Umbilical cord (tissue), 1 donor: ENCODE measurements at regions not wholly inside any gene's neighbourhood (a gene's known extent, or its start where the extent isn't known, plus 50 kb on each side); places are given as distances from the start of the nearest gene placed in this dataset.
"Not testable (repeated sequence)": the region's sequence is repeated elsewhere in the genome, so short reads cannot be mapped to it uniquely, and the experiment has no call there.

Experiments
- DNase-seq: peaks from one replicate; pipeline ENCODE4 v3.0.0-alpha.2; 2015; ENCODE audit warnings: low spot score

DNA sequence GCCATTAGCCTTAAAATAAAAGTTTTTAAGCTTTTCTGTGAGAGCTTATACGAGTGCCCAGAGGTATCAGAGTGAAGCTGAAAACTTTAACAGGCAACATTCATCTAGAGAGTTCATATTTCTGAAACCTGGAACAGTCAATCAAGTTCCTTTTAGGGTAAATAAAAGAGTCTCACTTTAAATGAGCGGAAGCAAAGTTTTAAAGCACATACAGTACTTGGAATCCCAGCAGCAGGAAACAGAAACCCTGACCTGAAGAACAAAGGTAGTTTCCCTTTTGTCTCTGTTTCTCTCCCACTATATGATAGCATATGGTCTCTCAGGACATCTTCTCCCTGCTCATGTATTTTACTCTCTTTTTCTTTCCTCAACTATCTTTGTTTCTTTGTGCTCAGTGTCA is 153.0 kb downstream of the ASB9 start:
- no peak for DNase-seq

DNA sequence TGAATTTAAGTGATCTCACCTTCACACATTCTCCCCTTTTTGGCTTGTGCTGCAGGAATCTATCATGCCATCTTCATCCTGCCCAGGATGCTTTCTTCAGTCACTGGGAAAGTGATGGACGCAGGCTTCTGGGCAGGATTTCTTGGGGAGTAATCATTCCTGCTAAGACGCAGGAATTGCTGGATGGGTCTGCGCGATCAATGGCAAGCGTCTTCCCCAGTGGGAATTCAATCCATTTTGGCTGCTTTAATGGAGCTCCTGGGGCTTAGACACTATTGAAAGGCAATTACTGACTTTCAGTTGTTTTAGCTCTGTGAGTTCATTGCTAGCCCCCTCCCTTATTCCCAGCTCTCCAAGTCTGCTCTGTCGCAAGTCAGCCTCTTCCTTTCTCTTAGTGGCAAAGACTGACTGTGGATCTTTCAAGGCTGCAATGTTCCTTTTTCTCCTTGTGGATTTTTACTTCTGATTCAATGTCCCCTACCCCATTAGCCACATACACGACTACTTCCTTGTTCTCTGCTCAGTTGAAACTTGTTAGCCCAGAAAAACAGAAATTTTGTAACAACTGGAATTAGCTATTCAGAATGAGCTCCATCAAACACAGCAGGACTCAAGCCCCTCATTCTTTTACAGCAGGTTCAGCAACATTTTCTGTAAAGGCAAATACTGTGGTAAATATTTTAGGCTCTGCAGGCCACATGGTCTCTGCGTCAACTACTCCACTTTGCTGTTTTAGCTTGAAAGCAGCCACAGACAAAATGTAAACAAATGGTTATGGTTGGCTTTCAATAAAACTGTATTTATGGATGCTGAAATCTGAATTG is 154.9 kb downstream of the ASB9 start:
- DNase-seq: no peak

DNA sequence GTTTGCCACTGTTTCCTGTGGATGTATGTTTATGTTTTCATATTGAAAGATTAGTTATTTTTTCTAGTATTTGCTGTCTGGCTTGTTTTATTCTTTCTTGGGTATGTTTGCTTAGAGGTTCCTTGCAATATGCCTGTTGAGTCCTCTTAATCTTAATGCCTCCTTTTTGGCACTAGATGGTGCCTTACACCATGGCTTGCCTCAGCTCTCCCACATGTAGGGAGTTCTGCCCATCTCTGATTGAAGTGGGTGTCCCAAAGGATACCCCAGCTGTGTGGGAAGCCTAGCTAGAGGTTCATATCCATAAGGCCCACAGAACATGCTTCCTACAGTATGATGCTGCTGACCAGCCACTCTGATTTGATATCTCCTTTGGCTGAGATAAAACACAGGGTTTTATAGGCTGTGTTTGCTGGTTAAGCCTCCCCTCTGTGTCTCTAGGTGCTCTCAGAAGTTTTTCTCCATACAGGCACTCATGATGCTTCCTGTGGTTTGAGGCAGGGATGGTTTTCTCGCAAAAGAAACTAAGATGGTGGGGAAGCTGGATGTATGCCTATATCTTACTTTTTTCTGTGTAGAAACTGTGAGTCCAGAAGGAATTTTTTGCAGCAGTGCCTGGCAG is 162.4 kb downstream of the ASB9 start:
- no peak for DNase-seq

DNA sequence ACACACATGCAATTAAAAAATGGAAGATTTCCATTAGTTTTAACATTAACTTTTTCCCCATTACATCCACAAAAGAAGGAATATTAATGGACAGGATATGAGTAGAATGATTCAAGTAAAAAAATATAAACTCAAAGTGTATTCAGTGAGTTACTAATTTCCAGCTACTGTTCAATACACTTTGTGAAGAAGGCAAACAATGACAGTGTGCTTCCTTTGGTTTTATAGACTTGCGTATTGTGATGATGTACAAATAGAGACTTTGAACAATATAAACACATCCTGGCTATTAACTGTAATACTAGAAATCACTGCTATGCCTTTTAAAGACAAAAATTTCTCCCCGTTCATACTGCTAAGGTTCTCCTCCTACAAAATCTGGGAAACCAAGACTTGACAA is 171.4 kb downstream of the ASB9 start:
- no peak for DNase-seq

DNA sequence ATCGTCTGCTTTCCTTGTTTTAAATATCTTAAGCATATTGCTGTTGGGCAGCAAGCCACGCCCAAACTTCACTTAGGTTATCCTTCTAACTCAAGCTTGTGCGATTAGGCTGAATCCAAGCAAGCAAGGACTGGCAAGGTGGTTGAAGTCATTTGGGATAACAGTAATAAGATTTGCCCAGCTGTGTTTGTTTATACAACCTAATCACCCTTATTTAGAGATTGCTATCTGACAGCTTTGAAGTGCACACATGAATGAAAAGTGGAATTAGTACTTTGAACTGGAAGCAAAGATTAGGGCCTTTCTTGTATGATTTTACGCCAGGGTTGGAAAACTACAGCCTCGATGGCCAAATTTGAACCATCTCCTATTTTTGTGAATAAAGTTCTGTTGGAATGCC is 182.1 kb downstream of the ASB9 start:
- no peak for DNase-seq

DNA sequence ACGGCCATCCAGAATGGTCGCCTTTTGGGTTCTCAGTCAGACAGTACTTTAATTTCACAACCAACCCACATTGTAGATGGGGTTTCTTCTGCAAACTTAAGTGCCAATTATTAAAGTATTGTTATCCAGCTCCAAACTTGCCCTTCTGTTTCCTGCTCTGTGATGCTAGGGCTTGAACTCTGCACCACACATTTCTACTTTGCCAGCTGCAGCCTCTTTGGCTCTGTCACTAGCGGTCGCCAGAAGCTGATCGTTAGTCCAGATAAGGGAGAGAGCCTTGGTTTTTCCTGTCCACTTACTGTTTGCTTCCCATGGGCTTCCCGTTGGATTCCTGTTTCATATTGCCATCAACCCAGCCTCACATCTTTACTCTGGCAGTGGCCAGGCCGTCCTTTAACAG is 196.6 kb downstream of the ASB9 start:
- no peak for DNase-seq

DNA sequence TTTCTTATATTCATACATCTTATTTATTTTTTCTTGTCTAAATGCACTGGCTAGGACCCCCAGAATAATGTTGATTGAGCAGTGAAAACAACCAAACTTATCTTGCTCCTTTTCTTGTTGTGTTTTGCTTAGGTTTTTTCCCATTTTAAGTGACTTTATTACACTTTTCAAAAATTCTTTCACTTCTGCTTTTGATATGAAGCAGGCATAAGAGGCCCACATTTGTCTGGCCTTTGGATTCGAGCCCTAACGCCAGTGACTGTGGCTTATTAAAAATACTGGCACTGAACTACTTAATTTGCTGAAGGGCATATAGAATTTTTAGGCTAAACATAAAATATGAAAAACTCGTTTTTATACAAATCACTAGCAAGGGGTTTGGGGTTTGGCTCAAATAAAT is 197.0 kb downstream of the ASB9 start:
- DNase-seq: no peak

DNA sequence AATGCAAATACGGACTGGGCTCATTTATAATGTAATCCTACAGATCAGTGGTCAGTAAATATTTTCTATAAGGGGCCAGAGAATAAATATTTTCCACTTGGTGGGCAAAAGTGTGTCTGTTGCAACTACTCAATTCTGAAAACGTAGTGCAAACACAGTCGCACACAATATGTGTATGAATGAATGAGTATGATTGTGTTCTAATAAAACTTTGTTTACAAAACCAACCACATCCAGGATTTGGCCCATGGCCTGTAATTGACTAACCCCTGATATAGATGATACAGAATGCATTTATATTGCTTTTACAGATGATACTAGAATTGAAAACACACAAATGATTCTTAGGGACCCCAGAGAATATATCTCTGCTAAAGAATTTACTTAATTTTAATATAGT is 197.6 kb downstream of the ASB9 start:
- DNase-seq: no peak

DNA sequence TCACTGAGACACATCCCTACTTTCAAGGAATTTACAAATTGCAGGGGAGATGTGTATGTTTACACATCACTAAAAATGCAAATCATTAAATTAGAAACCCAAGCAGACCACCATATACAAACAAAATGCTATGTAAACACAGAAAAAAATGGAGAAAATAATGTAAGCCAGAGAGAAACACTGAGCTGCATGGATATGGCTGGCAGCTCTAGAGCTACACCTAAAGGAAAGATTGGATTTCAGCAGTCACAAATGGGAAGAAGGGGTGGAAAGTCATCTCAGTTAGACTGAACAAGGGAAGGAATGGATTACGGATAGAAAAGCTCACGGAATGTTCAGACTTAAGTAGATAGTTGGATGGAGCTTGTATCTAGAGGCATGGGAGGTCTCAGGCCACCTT is 186.3 kb downstream of the MOSPD2 start:
- peak; percentile 9 for DNase-seq

DNA sequence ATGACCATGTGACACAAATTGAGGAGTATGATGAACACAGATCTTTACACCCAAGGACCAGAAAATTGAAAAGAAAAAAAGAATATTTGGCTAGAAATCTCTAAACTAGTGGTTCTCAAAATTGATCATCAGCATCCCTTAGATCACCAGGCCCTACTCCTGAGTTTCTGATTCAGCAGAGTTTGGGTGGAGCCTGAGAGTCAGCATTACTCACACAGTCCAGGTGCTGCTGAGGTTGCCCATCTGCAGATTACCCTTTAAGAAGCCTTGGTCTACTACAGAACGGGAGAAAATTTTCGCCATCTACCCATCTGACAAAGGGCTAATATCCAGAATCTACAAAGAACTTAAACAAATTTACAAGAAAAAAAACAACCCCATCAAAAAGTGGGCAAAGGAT is 182.8 kb downstream of the MOSPD2 start:
- no peak for DNase-seq

DNA sequence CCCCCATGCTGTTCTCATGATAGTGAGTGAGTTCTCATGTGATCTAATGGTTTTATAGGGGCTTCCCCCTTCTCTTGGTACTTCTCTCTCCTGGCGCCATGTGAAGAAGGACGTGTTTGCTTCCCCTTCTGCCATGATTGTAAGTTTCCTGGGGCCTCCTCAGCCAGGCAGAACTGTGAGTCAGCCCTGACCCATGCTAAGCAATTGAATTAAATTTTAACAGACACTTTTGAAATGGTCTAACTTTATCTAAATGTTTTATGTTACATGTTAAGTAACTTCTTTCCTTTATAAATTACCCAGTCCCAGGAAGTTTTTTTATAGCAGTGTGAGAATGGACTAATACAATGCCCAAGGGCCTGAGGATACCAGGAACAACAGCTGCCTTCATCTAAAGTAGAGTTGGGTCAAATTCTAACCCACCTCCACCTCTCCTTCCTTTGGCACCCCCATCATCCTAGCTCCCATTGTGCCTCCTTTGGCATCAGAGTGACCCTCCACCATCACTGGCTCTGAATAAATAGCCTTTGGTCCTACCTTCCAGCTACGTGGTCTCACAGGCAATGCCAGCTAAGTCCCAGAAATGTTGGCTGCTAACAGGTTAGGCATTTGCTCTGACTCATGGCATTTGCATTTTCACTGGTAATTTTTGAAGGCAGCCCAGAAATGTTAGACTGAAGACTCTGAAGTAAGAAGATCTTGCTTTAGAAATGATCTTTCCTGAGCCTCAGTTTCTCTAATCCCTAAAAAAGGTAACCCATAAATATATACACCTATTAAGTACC is 182.1 kb downstream of the MOSPD2 start:
- DNase-seq: no peak

DNA sequence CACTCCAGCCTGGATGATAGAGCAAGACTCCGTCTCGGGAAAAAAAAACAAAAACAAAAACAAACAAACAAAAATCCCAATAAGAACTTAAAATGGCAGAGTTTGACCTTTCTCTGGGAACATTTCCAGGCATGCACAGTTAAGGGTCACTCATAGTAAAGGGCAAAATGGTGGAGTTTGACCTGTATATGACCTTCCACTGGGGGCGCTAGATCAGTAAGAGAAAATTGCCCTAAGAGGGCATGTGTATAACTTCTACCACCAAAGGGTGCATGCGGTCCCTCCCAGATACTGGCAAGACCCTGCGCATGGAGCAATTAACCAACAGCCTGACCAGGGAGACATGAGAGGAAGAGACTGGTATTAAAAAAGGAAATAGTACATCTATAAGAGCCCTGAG is 177.2 kb downstream of the MOSPD2 start:
- DNase-seq: no peak

DNA sequence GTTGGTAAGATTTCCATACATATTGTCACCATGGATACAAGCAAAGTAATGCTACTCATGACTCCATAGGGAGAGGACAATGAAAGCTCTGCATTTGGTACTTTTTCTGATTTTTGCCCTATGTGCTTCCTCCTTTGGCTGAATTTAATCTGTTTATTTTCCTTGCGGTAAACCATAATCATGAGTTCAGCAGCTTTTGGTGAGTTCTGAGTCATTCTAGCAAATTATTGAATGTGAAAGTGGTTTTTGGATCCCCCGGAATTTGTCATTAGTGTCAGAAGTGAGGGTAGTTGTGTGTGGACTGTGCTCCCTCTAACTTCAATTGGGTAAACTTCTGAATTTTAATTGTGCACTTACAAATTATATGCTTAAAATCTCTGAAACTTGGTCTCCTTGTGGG is 170.3 kb downstream of the MOSPD2 start:
- no peak for DNase-seq

DNA sequence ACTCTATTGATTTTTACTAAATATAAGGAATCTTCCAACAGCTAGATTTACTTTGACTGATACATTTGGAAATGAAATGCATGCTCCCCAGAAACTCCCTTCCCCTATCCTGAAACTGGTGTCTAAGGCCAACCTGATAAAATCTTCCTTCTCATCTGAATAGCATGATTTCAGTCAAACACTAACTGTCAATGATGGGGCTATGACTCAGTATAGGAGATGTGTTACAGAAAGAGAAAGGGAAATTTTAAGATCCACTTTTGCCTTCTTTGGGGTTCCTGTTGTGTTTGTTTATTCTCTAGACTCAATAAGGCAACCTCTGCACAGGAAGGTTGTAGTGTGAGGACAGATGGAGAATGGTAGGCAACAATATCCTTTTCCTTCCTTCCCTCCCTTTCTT is 160.7 kb downstream of the MOSPD2 start:
- no peak for DNase-seq

DNA sequence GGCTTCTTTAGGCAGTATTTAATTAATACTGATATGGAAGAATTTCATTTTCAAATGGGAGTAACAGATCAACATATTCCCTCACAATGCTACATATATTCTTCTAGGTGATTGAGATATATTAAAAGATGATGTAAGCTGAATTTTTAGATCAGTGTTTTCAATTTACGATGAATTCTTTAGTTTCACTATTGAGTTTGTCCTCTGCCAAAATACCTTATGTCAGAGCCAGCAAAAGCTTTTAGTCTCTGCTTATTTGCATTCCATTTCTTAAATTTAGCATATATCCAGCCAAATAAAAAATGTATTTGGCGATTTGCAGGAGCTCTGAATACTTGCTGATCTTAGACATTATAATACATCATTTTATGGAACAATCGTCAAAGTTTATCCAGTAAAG is 144.3 kb downstream of the MOSPD2 start:
- DNase-seq: peak; percentile 1

DNA sequence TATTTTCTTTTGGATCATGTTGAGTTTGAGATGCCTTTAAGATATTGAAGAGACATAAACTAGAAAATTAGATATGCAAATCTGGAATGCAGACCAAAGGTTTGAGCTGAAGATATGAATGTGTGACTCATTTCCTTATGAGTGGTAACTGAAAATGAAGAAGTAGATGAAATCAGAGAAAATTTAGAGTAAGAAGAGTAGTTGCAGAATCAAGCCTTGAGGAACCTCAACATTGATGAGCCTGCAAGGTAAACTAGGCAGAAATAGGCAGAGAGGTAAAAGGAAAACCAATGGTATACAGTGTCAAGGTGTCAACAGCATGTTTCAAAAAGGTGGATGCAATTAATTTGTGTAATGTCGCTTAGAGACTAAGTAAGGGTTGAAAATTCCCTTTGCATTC is 142.8 kb downstream of the MOSPD2 start:
- DNase-seq: no peak

DNA sequence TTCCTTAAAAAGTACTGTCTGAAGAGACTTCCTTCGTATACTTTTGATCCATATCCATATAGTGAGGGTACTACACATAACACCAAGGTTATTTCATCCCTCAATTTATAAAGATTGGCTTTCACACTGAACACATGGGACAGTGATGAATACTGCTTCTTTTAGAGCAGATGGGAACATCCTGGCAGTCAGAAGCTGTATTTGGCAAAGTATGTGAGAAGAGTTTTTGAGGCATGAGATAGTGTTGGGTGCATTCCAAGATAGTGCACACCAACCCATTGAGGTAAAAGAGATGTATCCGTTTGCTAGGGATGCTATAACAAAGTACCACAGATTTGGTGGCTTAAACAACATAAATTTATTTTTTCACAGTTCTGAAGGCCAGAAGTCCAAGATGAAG is 141.1 kb downstream of the MOSPD2 start:
- no peak for DNase-seq

DNA sequence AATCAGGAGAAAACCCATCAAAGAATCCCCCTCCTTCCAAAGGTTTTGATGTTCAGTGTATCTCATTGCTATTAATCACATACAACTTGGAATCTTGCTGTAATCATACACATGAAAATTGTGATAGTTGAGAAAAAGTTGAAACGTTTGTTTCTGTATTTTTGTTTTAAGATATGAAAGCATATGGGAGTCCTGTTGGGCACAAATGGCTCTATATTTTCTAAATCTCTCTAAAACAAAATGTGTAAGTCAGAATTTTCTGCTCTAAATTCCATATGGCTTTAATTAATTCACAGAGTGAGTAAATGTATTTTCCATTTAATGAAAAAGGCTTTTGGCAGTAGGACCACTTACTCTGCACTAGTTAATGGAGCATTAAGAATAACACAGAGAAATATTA is 140.2 kb downstream of the MOSPD2 start:
- DNase-seq: no peak

DNA sequence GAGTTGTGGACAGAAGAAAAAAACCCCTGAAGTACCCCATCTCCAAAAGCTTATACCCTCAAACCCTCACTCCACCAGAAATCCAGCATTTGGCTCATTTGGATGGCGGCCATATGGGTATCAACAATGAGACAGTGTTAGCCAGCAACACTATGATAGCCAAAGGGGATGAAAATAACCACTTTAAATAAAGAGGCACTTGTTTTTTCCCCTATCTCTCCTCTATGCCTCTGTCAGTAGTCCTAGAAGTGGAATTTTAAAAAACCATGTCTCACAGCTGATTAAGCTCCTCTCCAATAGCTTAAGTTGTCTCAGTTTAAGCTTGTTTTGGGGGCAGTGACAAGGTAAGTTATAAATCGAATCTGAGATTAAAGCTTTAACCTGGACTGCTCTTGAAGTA is 124.0 kb downstream of the MOSPD2 start:
- DNase-seq: no peak

DNA sequence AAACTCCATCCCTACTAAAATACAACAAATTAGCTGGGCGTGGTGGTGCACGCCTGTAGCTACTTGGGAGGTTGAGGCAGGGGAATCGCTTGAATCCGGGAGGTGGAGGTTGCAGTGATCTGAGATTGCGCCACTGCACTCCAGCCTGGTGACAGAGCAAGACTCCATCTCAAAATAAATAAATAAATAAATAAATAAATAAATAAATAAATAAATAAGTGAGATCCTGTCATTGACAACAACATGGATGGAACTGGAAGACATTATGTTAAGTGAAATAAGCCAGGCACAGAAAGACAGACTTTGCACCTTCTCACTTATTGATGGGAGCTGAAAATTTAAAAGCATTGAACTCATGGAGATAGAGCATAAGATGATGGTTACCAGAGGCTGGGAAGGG is 111.2 kb downstream of the MOSPD2 start:
- not testable (repeated sequence) for DNase-seq
